NCI-H2107 treated with DMSO at 0.1 percent for 48 hours (cell line): ENCODE measurements at regions not wholly inside any gene's neighbourhood (a gene's known extent, or its start where the extent isn't known, plus 50 kb on each side); places are given as distances from the start of the nearest gene placed in this dataset.

Experiments
- DNase-seq: peaks from one replicate; lab custom pipeline; 2025; ENCODE audit not compliant: unreplicated experiment; lab: John Stamatoyannopoulos, UW

DNA sequence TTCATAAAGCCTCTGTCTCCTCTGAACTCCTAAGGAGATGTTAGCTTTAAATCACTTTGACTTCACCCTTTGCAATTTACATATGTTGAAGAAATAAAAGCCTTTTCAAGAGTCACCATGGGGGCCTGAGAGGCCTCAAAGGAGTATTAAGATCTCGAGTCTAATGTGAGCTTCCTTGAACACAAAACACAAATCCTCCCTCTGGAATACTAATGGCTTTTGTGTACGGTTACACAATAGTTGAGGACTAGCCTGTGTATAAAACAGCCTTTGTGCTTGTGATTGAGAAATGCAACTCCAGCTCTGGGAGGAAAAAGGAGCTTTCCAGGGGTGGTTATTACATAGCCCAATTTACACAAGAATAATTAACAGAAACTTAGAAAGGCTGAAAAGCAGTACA, 1140.2 kb downstream of the CDH11 start:
- DNase-seq: no peak

DNA sequence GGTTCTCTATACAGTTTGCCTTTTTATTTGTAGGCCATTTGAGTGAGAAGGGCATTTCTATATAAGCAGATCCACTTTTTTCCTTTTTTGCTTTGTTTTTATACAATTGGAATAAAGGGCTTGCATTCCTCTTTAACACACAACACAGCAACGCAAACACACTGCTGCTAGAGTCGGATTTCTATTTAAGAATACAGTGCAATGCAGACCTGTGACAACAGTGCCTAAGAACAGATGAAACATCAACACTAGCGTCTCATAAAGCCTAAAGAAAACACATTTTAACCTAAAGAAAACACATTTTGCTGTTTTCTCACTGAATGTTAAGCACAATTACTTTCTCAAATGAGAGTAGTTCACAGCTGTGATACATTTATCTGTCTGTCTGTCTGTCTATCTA, 1141.1 kb downstream of the CDH11 start:
- DNase-seq: no peak

DNA sequence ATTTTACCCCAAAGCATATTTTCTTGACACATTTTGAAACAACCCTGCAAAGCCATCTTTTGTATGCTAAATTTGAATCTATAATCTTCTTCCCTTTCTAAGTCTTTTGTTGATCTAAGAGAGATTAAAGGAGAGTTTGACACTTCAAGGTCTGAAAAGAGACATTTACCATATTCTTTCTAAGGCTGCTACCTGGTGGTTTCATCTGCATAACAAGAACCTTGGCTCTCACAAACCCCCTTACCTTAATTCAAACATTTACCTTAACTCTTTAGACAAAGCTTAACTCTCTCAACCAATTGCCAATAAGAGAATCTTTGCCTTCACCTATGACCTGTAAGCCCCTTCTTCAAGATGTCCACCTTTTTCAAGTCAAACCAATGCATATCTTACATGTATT, 1143.6 kb downstream of the CDH11 start:
- no peak for DNase-seq

DNA sequence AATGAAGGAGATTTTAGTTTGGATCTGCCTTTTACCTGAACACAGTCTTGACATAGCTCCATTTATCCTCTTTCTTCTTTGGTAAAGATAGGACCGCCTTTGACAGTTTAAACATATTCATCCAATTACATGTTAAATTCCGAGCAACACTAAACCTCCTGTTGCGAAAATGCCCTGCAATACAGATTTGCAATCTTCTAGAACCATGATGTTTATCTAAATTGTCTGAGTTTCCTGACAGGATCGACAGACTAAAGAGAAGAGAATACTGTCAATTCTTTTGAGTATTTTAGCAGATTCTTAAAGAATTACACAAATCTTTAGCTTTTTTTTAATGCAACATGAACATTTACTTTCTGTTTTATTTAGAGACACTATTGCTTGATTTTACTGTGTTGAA, 1145.5 kb downstream of the CDH11 start:
- DNase-seq: no peak

DNA sequence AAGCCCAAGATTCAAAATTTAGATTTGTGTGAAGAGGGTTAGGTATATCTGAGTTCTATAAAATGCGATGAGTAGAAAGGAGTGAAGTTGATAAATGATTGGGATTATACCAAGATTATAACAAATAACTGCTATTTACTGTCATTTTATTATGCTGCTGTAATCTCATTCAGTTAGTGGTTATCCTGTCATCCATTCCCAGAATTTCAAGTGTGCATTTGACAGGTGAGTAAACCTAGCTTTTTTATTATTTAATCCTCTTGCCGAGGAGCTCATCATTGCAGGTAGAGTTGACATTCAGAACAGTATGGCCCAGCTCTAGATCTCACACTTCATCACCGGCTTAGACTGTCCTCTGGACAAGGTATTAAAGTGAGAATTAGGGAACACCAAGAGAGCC, 1146.2 kb downstream of the CDH11 start:
- DNase-seq: no peak

DNA sequence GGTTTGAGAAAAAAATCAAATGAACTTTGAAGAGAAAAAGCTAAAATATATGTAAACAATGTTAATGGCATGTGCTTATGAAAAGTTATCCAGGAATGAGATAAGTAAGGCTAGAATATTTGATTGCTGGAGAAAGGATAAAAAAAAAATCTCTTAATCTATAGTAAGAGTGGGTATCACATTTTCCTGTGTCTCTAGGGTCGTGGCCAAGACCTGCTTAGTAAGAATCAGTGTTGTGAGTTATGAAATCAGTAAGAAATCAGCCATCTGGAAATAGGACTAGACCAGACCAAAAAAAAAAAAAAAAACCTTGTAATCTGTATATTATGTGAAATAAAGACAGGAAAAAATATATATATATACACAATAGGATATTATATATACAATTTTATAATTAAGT, 1153.9 kb downstream of the CDH11 start:
- DNase-seq: no peak

DNA sequence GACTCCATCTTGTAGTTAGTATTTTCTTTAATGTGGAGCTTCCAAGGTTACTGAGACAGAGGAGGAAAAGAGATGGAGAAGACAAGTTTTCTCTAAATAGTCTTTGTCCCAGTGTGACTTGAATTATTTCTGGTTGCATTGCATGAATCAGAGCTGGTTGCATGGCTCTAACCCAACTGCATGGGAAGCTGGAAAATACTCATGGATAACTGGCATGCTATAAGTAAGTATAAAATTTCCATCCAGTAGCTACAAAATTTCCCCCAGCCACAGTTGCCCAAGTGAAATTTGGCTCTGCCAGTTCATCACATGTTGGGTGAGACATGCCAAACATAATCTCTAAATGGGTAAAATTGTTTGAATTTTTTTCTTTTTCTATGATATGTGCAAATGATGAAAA, 1161.5 kb downstream of the CDH11 start:
- DNase-seq: no peak

DNA sequence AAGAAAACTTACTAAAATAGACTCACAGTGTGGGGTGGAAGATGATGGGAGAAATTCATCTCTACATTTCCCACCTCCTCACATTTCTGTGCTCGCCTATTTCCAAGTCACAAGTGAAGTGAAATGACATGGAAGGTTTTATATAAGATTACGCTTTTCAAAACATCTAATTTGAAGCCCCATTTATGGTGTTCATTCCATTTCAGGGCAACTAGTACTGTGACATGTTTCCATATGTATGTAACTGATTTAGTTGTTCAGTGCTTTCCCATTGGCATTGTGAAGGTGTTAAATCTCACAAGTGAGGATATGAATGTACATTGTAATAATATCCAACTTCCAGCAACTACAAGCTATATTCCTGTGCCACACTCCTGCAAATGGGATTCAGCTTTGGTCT, 1174.8 kb downstream of the CDH11 start:
- DNase-seq: no peak

DNA sequence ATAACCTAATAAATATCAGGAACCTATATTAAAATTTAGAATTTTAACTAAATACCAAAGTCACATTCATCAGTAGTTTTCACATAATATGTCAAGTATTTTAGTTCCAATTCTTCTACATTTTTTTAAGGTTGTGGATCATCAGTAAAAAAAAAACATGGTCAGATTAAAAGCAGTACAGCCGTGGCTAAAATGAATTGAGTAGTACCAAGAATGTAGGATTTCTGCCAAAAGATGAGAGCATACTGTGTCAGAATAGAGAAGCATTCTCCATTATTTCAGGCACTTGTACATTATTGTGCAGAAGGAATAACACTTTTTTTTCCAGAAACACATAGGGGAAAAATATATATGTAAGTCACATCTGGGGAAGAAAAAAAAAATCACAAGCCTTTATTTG, 1176.1 kb downstream of the CDH11 start:
- DNase-seq: no peak

DNA sequence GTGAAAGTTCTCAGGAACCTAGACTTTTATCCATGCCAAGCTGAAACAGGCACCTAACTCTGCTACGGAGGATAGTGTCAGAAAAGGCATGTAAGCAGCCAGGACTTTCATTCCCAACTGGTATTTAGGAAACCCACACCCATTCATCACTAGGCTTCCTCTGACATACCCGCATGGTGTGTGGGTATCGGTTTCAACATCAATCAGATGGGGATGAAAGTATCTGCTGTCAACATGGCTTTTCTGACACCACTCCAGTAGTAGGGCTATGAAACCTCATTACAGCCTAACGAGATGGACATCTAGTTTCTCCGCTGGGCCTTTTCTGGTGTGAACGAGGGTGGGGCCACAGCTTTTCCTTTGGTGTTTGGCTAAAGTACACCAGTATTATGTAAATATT, 1178.3 kb downstream of the CDH11 start:
- DNase-seq: no peak

DNA sequence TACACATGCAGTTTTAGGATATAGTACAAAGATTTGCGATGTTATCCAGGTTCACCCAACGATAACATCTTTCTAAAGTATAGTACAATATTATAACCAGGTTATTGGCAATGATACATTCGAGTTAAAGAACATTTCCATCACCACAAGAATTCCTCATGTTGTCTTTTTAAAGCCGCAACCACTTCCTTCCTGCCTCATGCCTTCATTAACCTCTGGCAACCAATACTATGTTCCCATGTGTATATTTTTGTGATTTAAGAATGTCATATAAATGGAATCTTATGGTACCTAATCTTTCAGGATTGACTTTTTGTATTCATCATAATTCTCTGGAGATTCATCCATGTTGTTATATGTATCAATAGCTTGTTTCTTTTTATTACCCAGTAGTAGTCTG, 1183.2 kb downstream of the CDH11 start:
- no peak for DNase-seq

DNA sequence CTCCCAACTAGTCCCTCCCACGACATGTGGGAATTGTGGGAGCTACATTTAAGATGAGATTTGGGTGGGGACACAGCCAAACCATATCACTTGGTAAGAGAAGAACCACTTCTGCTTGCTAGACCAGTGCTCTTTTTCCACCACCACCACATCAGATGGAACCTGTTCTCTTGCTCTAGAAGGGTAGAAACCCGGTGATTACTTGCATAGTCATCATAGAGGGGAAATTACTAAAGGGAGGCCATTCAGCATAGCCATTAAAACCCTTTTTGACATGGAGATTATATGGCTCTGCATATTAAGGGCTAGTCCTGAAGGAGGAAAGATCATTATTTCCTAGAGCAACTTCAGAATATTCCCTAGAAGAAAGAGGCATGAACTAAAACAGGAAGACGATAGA, 1188.0 kb downstream of the CDH11 start:
- DNase-seq: no peak

DNA sequence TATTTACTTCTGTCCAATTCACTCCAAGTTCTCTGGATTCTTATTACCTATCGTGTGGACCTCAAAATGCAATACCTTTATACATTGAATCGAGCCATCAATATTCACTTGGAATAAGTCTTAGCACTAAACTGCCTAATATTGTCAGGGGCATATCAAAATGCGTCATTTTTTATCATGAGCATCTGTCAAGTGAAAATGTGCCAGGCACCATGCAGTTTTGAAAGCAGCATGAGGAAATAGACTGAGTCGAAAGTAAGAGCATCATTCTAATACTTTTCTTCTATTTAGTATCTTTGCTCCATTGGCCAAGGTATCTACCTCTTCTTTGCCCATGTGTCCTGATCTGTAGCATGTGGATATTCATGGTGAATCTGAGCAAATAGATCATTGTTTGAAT, 1193.4 kb downstream of the CDH11 start:
- no peak for DNase-seq

DNA sequence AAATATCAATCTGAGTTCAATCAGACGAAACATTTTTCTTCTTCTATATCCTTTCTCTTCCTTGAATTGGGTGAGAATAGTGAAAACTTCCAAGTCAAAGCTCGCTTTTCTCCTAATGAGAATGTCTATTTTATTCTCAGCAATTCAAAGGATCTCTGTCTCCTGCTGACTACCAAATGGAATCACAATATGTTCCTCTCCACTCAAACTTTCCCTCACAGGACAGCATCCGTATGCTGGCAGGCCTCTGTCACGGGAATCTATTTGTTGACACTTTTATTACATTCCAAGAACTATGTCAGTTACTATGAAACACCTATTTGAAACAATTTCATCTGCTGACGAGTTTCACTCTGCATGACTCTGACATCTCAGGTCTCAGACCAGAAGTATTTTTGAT, 1196.6 kb downstream of the CDH11 start:
- no peak for DNase-seq

DNA sequence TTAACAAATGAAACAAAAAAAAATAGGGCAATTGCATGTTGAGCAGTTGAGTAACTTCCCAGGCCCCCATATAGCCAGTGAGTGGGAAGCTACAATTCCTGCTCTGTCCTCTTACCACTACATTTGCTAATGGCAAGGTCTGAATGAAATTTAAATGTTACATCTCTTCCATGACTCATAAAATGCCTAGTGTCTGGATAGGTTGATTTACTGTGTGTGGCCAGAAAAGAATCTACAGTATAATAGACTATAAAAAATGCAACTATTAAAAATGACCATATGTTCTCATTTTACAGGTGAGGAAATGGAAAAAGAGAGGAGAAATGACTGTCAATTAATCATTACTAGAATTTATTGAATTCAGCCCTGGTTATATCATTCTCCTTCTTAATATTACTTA, 1199.3 kb downstream of the CDH11 start:
- DNase-seq: no peak

DNA sequence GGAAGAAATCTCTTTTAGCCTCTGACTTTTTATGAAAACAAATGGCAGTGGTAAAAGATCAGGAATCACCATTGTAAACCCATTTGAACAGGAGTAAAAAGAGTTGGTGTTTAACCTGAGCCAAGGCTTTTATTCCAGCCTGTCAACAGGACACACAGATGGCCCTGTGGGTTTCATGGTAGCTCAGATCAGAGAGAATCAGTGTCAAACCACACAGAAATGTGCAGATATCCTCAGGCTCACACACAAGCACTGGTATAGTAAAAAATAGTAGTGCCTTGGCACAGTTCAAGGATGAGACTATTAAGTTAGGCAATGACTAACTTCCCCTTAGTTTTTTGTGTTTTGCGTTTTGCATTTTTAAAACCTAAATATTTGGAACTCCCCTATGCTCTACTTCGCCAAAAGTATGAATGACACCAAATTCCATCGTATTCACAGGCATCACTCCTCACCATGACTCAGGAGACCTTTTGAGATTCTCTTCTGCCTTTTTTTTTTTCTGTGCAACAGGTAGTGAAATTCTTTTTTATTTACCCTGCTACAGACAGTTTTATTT, 1200.0 kb downstream of the CDH11 start:
- DNase-seq: no peak

DNA sequence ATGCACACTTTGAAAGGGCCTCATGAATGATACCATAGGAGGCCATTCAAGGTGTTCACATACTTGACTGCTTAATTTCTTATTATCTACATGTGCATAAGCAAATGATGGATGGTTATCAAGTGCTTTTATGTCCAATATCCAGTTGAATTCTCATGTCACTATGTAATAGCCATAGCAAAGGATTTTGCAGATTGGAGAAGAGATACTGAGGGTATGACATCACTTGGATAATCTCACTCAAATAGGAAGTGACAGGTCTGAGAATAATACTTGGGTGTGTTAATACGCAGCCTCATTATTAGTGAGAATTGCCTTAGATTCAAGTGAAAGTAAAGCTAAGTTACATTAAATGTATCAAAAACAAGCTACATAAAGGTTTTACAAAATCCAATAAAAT, 1208.6 kb downstream of the CDH11 start:
- DNase-seq: no peak

DNA sequence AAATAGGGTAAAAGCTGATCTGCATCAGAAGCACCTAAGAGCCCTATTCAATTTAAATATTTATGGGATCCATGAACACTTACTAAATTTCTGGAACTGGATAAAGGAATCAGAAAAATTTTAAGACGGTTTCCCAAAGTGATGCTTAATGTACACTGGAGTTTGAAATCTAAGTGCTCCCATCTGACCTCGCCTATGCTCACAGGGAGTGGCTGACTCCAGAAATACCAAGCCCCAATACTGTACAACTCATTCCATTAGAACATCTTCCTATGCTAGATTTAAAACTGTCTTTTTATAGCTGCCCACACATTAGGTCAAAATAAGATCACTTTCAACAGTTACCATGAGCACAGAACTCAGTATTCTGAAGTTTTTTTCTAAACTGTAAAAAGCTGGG, 1214.6 kb downstream of the CDH11 start:
- DNase-seq: no peak

DNA sequence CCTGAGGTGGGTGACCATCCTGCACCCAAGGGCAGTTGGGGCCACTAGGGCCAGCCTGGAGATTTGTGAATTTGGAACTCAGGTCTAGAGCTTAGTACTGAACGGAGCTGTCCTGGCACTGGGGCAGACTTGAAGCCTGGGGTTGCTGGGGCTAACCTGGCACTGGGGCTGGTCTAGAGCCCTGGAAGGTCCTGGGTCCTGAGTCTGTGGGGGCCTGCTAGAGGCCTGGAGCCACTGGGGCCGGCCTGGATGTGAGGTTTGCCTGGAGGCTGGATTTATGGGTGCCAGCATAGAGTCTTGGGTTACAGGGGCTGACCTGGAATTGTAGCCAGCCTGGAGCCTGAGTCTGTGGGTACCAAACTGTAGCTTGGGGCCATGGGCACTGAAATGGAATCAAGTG, 1216.9 kb downstream of the CDH11 start:
- no peak for DNase-seq

DNA sequence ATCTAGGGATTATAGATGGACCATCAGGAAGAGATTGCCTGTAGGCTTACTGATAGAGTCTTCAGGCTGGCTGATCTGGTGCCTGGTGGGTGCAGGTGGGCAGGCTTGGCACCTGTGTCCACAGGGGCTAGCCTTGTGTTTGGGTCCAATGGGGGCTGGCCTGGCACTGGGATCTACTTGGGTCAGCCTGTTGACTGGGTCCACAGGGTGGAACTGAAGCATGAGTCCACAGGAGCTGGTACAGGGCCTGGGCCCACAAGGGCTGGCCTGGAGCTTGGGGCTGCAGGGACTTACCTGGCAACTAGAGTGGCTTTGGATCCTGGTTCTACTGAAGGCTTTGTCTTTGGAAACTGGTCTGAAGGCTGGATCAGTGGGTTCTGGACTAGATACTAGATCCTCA, 1217.7 kb downstream of the CDH11 start:
- DNase-seq: no peak

DNA sequence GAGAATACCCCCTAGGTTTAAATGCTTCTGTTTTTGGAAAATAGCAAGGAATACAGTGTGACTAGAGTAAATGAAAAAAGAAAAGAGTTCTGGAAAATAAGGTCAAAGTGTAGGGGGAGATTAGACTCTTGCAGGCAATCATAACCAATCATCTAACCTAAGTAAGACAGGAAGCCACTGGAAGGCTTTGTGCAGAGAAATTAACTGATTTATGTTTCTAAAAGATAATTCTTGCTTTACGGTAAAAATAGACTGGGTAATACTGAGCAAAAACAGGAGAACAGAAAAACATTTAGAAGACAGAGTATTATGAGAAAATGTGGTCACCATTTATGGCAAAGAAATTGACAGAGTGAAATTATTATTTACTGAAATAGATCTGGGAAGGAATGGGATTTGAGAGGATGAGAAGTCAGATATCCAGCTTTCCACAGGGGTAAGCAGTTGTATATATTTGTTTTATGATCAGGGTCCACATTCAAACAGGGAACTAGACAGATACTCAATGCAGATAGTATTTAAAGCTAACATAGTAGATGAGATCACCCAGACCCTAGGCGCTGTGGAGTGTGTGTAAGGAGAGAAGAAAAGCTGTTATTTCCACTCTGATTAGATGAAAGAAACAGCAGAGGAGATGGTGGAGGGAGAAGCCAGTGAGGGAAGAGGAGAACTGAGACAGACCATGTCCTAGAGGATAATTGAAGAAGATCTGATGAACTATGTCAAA, 1225.3 kb downstream of the CDH11 start:
- no peak for DNase-seq

DNA sequence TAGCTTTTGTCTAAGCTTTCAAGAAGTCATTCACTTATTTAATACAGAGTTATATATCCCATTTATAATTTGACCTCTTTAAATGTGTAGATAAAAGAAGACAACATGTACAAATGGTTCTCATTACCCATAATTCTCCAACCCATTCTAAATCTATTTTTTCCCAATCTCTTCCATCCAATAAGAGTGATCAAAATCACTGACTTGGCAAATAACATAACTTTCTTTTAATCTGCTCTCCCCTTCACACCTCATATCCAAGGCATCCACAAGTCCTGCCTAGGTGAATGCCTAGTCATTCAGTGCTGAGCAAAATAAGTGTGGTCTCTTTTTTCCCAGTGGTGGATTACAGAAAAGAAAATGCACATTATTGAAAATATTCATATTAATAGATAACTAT, 1231.1 kb downstream of the CDH11 start:
- DNase-seq: no peak

DNA sequence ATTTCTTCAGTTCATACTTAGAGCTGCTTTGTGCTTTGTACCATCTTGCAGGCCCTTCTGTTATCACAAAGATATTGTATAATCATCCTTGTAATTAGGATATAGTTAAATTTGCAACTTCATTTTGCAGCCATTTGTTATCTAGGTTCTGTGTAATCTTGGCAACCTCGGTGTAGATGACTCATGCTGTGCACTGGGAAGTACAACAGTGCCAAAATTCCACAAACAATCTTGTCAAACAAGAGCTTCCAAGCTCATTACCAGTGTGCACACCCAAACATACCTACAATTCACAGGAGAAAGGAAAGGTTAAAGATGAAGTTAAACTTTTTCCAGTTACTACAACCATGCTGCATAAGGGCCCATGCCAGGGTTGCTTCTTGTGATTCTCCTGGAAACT, 1231.8 kb downstream of the CDH11 start:
- no peak for DNase-seq
